Right cardiac atrium (tissue), 5 donors: ENCODE measurements at regions not wholly inside any gene's neighbourhood (a gene's known extent, or its start where the extent isn't known, plus 50 kb on each side); places are given as distances from the start of the nearest gene placed in this dataset.
"Not testable (repeated sequence)": the region's sequence is repeated elsewhere in the genome, so short reads cannot be mapped to it uniquely, and the experiment has no call there.

Experiments used
- ATAC-seq, 2 donors: fragments of 200-7000 bp; cut with Tn5 transposase; one replicate each; pipeline versions ENCODE4 v1.8.0 to v1.9.1; 2020; ENCODE audit warnings: moderate library complexity in 2 of 2, mild to moderate bottlenecking in 1 of 2
- DNase-seq, 3 donors: peaks; one replicate each; pipeline ENCODE4 v3.0.0-alpha.2; 2020
- H3K27ac ChIP-seq: one replicate; pipeline ENCODE4 v1.5.1; 2013; ENCODE audit warnings: mild to moderate bottlenecking, low read length, control low read depth, moderate library complexity
- H3K27me3 ChIP-seq: one replicate; pipeline ENCODE4 v1.6.1; 2013; ENCODE audit not compliant: control insufficient read depth, insufficient read depth
- H3K4me1 ChIP-seq: one replicate; pipeline ENCODE4 v1.6.1; 2013; ENCODE audit warnings: low read length; ENCODE audit not compliant: control insufficient read depth, insufficient read depth
- H3K4me3 ChIP-seq: one replicate; pipeline ENCODE4 v1.5.1; 2013; ENCODE audit warnings: low read length, control low read depth
- H3K9me3 ChIP-seq: one replicate; pipeline ENCODE4 v1.6.1; 2013; ENCODE audit warnings: low read length; ENCODE audit not compliant: control insufficient read depth
- WGBS: extraction: QIAGEN DNeasy Blood & Tissue Kit; methylation state at CpG from one replicate; pipeline ENCODE4 v1.1.7; 2013; 5-methylcytosine and 5-hydroxymethylcytosine counted together
- intact Hi-C, 4 donors: fragments of 100-400 bp; cut with DNase I; formaldehyde crosslinking; loops; one replicate each; pipeline versions ENCODE4 v1.11.0 to v1.14.0; 2022 to 2023
- donor health status: healthy with polysubstance abuse.
- donor health status: DM: no; HTN: yes; CAD: no.
- donor health status: DM: no; HTN: no; CAD: no.
- donor health status: DM: no; HTN: yes; CAD: no; lungs with severe emphysema.
- donor health status: DM: yes; HTN: yes; CAD: no.

DNA sequence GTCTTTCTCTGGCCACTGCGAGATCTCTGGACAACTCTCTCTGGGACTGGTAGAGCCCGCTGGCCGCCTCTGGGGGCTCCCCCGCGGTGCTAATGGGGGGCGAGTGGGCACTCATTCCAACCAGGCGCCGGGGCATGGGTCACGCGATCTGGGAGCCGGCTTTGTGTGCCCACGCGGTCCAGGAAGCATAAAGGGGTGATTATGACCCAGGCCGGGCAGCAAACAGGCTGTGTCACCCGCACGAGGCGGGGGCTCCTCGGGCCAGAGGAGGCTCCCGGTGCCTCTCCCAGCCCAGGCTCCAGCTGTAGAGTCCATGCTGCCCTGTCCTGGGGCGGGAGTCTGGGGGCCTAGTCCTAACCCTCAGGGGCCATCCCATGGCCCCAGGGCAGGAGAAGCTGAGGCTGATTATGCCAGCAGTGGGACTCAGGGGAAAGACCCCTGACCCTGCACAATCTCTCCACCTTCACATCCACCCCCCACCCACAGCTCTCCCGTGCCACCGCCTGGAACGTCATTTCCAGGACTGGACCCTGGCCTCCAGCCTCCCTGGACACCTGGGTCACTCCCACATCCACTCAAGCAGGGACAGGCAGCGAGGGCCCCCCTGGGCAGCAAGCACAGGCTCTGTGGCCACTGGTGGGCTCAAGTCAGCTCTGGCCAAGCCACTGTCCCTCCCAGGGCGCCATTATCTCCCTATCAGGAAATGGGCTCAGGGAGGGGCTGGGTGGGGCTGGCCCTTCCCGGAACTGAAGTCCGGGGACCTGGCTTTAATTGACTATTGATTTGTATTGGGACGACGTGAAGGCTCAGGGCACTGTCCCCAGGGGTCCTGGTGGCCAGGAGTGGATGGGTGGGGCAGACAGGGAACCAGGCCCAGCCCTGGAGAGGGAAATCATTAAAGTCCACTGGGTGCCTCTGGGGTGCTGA, 50.0 kb downstream of the PTPRS start:
- 68% methylated on average over 29 of the region's 29 CpGs for WGBS
- H3K4me3 ChIP-seq, result peak overlapping the region; percentile 55
- no peaks in the 10 kb centered on the region for H3K9me3 ChIP-seq
- no peaks in the 10 kb centered on the region for H3K27me3 ChIP-seq
- H3K4me1 ChIP-seq, result no peaks in the 10 kb centered on the region
- H3K27ac ChIP-seq, result peak overlapping the region; percentile 34
- ATAC-seq (no peak), DNase-seq (peak in 2 of 3 donors; percentile 51 to 71)
- intact Hi-C loops, result no loop called here

GRCh38 chr19:5289060-5289990, 51.3 kb downstream of the PTPRS start:
- ATAC-seq (no peak), DNase-seq (no peak)
- no peak overlapping the region for H3K4me3 ChIP-seq
- intact Hi-C loops, result no loop called here
- no peaks in the 10 kb centered on the region for H3K4me1 ChIP-seq
- H3K9me3 ChIP-seq, result no peaks in the 10 kb centered on the region
- WGBS, result 75% methylated on average over 18 of the region's 18 CpGs
- H3K27ac ChIP-seq, result no peak overlapping the region
- H3K27me3 ChIP-seq, result no peaks in the 10 kb centered on the region

GRCh38 chr19:5288347-5288739, 52.3 kb downstream of the PTPRS start:
- ATAC-seq, result peak in 1 of 2 donors; percentile 8

GRCh38 chr19:5287066-5287465, 53.5 kb downstream of the PTPRS start:
- Histone ChIP-seq H3K27me3 (no peaks in the 10 kb centered on the region), H3K9me3 (no peaks in the 10 kb centered on the region), H3K4me1 (peaks cover 2% of the 10 kb centered on the region), H3K4me3 (no peak overlapping the region), H3K27ac (peak overlapping the region; percentile 28)
- intact Hi-C loops, result no loop called here
- 71% methylated on average over 5 of the region's 5 CpGs for WGBS
- DNase-seq (no peak), ATAC-seq (no peak)

More at GRCh38 chr19:5288347-5288739, 52.3 kb downstream of the PTPRS start:
- H3K27ac ChIP-seq, result no peak overlapping the region
- intact Hi-C loops, result no loop called here
- H3K9me3 ChIP-seq, result no peaks in the 10 kb centered on the region
- peaks cover 2% of the 10 kb centered on the region for H3K4me1 ChIP-seq
- DNase-seq, result peak; percentile 50 to 76 (median 75)
- no peak overlapping the region for H3K4me3 ChIP-seq
- no peaks in the 10 kb centered on the region for H3K27me3 ChIP-seq
- 47% methylated on average over 4 of the region's 4 CpGs for WGBS

DNA sequence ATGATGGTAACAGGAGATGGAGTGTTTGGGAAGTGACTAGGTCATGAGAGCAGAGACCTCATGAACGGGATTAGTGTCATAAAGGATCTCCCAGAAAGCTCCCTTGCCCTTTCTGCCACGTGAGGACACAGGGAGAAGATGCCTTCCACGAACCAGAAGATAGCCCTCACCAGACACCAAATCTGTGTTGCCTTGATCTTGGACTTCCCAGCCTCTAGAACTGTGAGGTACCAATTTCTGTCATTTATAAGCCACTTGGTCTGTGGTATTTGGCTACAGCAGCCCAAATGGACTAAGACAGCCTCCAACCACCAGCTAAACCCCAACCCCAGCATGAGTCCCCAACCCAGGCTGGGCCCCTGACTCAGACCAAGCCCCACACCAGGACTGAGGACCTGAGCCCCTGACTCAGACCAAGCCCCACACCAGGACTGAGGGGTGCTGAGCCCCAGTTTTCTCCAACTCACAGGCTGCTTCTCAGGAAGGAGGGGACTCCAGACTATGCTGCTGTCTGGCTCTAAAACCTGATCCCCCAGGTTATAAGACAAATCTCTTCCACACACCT, 54.1 kb downstream of the PTPRS start:
- DNase-seq, result no peak
- ATAC-seq, result no peak
- intact Hi-C loops, result no loop called here
- Histone ChIP-seq H3K4me3 (no peak overlapping the region), H3K27ac (peak overlapping the region; percentile 28), H3K9me3 (no peaks in the 10 kb centered on the region), H3K27me3 (no peaks in the 10 kb centered on the region), H3K4me1 (peaks cover 2% of the 10 kb centered on the region)
- 90% methylated on average over 3 of the region's 3 CpGs for WGBS

GRCh38 chr19:5285955-5286354, 54.7 kb downstream of the PTPRS start:
- Histone ChIP-seq H3K27me3 (no peaks in the 10 kb centered on the region), H3K27ac (no peak overlapping the region), H3K4me3 (no peak overlapping the region), H3K9me3 (no peaks in the 10 kb centered on the region), H3K4me1 (peaks cover 2% of the 10 kb centered on the region)
- no peak for DNase-seq
- ATAC-seq, result no peak
- 87% methylated on average over 15 of the region's 15 CpGs for WGBS
- intact Hi-C loops, result no loop called here

- WGBS, result 94% methylated on average over 6 of the region's 6 CpGs
- H3K27me3 ChIP-seq, result no peaks in the 10 kb centered on the region
- H3K27ac ChIP-seq, result no peak overlapping the region
- intact Hi-C loops, result no loop called here
- no peaks in the 10 kb centered on the region for H3K9me3 ChIP-seq
- no peak for DNase-seq
- peaks cover 2% of the 10 kb centered on the region for H3K4me1 ChIP-seq
- no peak for ATAC-seq
- no peak overlapping the region for H3K4me3 ChIP-seq
These were observed 55.3 kb downstream of the PTPRS start for GRCh38 chr19:5285311-5285710.

DNA sequence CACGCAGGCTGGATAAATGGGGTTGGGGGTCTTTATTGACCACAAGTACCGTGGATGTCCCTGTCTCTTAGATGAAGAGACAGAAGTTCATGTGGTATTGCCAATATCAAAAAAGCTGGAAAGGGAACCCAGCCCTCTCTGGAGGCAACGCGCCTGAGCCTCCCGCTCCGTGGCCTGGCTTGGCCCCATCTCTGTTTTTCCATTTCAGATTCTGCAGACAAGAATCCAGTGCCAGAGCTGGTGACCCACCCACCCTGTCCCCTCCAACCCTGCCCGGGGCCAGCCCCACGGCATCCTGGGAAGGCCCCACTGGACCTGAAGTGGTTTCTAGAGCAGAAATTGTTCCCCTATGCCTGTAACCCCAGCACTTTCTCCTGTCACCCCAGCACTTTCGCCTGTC, 57.7 kb downstream of the PTPRS start:
- Histone ChIP-seq H3K9me3 (no peaks in the 10 kb centered on the region), H3K27ac (peak overlapping the region; percentile 43), H3K4me1 (peaks cover 2% of the 10 kb centered on the region), H3K4me3 (no peak overlapping the region), H3K27me3 (no peaks in the 10 kb centered on the region)
- DNase-seq (peak; percentile 76 to 93 (median 89)), ATAC-seq (peak; percentile 66 to 74)
- intact Hi-C loops, result no loop called here
- 64% methylated on average over 9 of the region's 9 CpGs for WGBS

DNA sequence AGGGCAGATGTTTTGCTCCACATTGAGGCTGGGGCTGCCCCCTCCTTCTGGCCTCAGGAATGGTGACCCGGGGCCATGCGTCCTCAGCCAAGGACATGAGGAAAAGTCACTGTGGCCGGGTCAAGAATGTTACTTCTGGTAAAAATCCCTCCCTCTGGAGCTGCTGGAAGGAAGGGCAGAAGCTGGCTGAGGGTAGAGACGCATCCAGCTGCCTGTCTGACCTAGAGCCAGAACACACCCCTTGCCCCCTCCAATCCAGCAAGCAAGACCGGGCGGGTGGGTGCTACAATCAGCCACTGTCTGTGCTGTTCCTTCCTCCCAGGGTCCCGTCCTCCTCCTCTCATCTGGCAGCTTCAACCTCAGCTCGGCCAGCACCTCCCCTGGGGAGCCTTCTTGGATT, 59.0 kb downstream of the PTPRS start:
- peak; percentile 93 to 95 for ATAC-seq
- DNase-seq, result peak; percentile 90 to 96 (median 95)
- Histone ChIP-seq H3K4me3 (no peak overlapping the region), H3K27me3 (no peaks in the 10 kb centered on the region), H3K27ac (peak overlapping the region; percentile 13), H3K9me3 (no peaks in the 10 kb centered on the region), H3K4me1 (peaks cover 2% of the 10 kb centered on the region)
- intact Hi-C loops, result no loop called here
- WGBS, result 38% methylated on average over 8 of the region's 8 CpGs

GRCh38 chr19:5275668-5276067, 64.9 kb downstream of the PTPRS start:
- H3K4me3 ChIP-seq, H3K27me3 ChIP-seq, ATAC-seq, intact Hi-C loops, H3K4me1 ChIP-seq, H3K27ac ChIP-seq, H3K9me3 ChIP-seq: not testable (repeated sequence)
- DNase-seq, result peak in 2 of 3 donors; percentile 3 to 12
- 99% methylated on average over 4 of the region's 4 CpGs for WGBS
